Activated CD8-positive, alpha-beta memory T cell treated with anti-CD3 and anti-CD28 coated beads for 48 hours (primary cell): ENCODE measurements at regions not wholly inside any gene's neighbourhood (a gene's known extent, or its start where the extent isn't known, plus 50 kb on each side); places are given as distances from the start of the nearest gene placed in this dataset.

Experiments
- DNase-seq, 3 experiments: peaks; one replicate each; pipeline ENCODE4 v3.0.0-alpha.2; 2020; ENCODE audit warnings: low read depth in 2 of 3, low spot score in 2 of 3

GRCh38 chr7:41312235-41312634 is 390.7 kb downstream of the INHBA start:
- DNase-seq: no peak

DNA sequence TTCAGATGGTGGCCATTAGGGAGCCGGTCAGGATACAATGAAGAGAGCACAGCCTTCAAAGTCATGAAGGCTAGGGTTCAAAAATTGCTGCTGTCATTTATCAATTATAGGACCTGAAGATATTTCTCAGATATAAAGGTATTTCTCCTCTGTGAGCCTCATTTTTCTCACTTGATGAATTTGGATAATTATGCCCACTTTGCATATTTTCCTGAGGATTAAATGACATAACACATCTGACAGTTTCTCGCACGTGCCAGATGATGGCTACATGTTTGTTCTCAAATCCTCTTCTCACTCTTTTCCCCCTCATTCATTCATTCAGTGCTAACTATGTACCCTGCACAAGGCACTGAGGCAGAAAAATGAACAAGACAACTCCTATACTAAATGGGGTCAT is 391.6 kb downstream of the INHBA start:
- DNase-seq: no peak

GRCh38 chr7:41306486-41306885 is 396.4 kb downstream of the INHBA start:
- no peak for DNase-seq

GRCh38 chr7:41305001-41305400 is 397.9 kb downstream of the INHBA start:
- no peak for DNase-seq

- DNase-seq: no peak
Observed at GRCh38 chr7:41303709-41304108, 399.2 kb downstream of the INHBA start.

- DNase-seq: no peak
Observed at GRCh38 chr7:41298409-41298808, 404.5 kb downstream of the INHBA start.

DNA sequence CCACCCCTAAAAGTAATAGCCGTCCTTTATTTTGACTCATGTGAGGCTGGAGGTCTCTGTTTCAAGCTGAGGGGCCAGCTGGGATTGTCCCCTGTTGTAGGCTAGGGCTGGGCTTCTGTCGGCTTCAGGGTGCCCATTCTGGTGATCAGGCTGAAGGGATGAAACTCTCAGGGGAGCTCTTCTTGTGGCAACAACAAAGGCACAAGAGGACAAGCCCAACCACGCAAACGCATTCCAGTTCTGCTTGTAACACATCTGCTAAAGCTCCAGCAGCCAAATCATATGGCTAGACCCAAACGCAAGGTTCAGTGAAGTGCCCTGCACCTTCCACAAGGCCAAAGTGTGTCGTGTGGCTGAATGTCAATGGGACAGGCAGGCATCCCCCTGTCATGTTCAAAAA is 405.7 kb downstream of the INHBA start:
- DNase-seq: no peak

DNA sequence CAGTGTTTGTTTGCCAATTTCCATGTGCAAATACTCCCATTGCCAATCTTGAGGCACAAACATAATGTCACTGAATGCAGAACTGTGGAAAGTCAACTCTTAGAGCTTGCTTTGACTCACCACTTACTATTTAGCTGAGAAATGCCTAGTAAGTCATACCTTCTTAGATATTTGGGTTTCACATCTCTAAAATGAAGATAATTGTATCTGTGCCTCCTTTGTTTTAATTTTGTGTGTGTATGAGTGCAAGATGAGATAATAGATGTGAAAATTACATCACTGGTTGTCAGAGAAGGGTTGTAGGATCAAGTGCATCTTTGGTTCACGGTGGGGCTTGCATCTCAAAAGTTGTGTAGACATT is 407.5 kb downstream of the INHBA start:
- DNase-seq: no peak

DNA sequence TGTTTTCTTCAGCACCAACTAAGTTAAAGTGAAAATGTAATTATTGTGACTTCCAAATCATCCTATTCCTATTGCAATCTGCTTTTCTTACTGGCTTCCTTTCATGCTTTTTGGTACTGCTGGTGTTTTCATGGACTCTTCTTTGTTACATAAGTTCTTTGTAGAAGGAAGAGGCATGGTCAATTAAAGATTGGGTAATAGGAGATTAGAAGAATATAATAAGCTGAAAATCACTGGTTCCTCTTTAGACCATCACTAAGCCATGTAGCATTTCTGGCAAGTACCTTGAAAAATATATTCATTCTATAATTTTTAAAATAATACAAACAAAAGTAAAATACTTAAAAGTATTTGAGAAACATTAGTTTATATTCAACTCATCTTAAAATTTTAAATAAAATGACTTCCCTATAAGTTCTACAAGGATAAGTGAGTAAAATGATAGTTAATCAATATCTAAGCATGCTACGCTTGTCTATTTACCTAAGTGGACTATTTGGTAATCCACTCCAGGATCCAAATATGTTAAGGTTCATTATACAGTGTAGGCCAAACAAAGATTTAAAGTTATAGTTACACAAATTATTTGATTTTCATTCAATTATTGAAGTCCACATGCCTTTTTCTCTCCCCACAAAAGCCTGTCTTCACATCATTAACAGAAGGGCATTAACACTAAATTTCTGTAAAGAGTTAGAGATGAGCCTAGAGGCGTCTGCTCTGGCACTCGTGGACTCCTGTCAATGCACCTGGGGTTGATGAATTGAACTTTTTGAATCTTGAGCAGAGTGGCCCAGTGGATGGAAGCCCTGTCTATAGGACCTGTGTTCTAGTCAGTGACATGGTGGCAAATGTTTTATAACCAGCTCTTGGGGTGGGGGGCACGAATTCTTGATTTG is 408.1 kb downstream of the INHBA start:
- no peak for DNase-seq

DNA sequence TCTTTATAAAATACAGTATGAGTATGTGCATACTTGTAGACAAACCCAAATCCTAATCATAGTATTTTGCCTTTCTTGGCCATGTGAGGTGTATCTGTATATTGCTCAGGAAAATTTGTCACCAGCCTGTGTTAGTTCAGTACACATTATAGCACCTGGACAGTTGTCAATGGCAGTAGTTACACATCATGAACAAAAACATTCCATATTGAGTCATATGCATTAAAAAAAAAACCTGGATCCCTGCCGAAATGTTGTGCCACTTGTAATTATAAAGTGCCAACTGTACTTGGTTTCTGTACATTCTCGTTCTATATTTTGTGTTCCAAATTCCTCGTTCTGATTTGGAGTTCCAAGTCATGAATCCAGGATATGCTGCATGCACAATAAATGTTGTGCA is 410.4 kb downstream of the INHBA start:
- no peak for DNase-seq

- no peak for DNase-seq
Observed at GRCh38 chr7:41287559-41288335, 415.1 kb downstream of the INHBA start.

DNA sequence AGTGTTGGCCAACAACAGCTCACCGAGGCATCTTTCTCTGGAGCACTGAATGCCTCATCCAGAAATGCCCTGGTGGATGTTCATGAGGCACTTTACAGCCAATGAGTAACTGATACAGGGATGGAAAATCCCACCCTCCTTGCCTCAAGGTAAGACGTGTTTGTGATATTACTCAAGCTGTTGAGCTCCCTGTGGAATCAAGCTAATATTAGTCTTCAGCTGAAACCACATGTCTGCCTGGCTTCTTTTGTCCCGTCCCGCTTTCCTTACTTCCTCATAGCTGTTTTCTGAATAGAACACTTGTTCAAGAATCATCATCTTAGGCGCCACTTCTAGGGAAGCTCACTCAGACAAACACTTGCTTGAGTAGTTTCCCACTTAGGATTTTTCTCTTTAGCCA is 422.4 kb downstream of the INHBA start:
- no peak for DNase-seq

GRCh38 chr7:41277561-41277960 is 425.3 kb downstream of the INHBA start:
- DNase-seq: no peak

DNA sequence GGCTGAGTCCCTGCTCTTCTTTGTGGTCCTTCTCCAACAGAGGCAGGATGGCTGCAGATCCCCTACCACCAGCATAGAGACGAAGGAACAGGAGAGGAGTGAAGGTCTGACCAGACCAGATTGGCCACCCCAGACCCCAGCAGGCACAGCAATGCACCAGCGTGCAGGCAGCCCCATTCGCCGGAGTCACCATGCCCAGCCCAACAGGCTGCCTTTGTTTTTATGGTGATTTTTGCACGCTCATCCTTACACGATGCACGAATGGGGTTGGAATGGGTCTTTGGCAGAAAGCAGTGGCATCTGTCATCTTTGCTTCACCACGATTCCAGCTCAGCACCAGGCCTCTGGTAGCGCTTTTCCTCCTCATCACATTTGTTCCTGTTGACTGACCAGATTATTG is 427.6 kb downstream of the INHBA start:
- DNase-seq: no peak

- DNase-seq: no peak
Observed at GRCh38 chr7:41274179-41274578, 428.7 kb downstream of the INHBA start.

DNA sequence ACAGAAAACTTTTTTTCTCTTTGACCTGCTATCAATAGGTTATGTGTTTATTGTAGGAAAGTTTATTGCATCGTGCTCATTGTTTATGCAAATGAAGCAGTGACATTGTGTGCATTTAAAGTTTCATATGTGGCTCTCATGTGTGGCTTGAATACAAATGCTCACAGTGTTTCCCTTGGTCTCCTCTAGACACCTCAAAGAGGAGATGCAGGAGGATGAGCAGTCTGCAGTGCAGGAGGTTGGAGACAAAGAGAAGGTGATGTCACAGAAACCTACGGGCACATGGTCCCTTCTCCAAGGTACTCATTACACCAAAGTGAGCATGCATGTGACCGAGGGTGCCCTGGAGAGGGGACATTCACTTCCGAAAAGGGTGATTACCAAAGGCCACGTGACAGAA is 430.2 kb downstream of the INHBA start:
- DNase-seq: no peak

DNA sequence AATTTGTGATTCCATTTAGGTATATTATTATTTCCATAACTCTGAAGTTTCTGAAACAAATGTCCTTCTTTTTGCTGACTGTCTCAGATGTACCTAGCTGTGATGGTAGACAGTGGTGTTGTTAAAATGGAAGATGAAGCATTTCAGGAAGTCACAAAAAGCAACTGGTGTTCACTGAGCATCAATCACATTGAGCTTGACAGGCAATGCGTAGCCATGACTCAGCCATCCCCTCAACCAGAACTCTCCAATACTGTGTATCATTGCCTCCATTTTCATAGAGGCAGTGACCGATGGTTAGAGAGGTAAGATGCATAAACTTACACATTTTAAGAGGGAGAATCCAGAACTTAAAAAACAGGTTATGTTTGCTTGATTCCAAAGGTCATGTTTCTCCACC is 434.0 kb downstream of the INHBA start:
- no peak for DNase-seq

GRCh38 chr7:41261080-41261479 is 441.8 kb downstream of the INHBA start:
- DNase-seq: no peak

DNA sequence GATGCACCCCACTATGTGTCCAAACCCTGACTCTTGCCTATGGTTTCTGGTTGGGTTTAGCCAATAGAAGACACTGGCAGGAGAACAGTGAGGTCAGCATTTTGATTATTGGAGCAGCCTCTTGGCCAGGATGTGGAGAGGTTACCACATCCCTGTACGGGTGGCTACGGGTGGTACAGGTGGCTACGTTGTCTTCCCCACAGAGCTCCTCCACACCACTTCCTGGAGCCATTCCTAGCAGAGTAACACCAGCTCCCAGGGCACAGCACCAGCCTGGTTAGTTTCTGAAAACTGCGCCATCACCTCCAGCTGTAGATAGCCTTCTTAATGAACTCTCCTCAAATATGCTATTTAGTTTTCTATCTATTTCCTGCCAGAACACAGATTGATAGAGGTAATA is 445.2 kb downstream of the INHBA start:
- DNase-seq: no peak

DNA sequence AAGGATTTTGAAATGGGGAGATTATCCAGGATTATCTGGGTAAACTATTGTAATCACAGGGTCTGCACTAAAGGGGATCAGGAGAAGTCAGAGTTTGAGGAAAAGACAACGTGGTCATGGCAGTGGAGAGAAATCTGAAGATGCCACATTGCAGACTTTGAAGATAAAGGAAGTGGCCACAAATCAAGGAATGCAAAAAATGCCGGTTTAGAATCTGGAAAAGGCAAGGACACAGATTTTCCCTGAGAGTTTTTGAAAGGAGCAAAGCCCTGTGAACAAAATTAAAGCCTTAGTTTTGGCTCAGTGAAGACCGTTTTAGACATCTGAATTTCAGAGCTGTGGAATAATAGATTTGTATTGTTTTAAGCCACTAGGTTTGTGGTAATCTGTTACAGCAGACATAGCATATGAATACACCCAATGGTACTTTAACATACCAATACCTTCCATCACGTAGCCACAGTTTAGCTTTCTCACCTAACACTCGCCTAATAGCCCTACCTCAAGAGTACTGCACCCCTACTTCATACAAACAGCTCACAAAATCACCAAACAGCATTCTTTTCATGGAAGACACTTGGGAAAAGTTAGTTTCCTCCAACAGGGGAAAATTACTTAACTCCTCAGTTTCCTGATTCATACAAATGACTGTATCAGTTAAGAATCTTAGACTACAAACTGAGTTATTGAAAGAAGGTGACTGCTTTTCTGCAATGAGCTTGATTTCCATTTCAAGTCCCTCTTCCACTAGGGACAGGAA is 446.5 kb downstream of the INHBA start:
- DNase-seq: no peak

DNA sequence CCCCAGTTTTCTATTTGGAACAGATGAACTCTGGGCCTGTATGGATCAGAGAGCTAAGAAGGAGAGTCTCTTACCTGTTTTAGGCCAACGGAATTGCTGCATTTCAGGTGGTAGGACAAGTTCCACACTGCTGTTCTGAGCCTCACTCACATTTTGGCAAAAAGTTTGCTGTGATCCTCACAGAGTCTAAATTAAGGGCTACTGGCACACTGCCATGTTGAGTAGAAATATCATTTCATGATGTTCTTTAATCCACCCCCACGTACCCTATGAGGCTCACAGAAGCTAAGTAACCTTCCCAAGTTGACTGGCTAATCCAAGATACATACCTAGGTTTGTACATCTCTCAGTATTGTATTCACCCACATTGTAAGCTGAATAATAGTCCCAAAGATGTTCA is 447.2 kb downstream of the INHBA start:
- DNase-seq: no peak

- no peak for DNase-seq
Observed at GRCh38 chr7:41255113-41255512, 447.8 kb downstream of the INHBA start.
